ENCODE measurements at regions not wholly inside any gene's neighbourhood (a gene's known extent, or its start where the extent isn't known, plus 50 kb on each side); places are given as distances from the start of the nearest gene placed in this dataset.

GRCh38 chr6:81655696-81656095 lies 96.8 kb downstream of the TENT5A start:
- TF ChIP-seq, protein P1, sequence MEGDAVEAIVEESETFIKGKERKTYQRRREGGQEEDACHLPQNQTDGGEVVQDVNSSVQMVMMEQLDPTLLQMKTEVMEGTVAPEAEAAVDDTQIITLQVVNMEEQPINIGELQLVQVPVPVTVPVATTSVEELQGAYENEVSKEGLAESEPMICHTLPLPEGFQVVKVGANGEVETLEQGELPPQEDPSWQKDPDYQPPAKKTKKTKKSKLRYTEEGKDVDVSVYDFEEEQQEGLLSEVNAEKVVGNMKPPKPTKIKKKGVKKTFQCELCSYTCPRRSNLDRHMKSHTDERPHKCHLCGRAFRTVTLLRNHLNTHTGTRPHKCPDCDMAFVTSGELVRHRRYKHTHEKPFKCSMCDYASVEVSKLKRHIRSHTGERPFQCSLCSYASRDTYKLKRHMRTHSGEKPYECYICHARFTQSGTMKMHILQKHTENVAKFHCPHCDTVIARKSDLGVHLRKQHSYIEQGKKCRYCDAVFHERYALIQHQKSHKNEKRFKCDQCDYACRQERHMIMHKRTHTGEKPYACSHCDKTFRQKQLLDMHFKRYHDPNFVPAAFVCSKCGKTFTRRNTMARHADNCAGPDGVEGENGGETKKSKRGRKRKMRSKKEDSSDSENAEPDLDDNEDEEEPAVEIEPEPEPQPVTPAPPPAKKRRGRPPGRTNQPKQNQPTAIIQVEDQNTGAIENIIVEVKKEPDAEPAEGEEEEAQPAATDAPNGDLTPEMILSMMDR (IDR thresholded peaks at IDR 0.05), result no peak
- Mint-ChIP-seq H3K4me3 (no peak overlapping the region), H3K27ac (no peak overlapping the region), H3K27me3 (ENCODE audit: low read depth in 3 of 3) (peaks cover 0 to 1% (median 0%) of the 10 kb centered on the region in 3 donors), H3K36me3 (peaks cover 4 to 5% of the 10 kb centered on the region in 2 donors), H3K9me3 (peaks cover 0 to 3% (median 0%) of the 10 kb centered on the region in 7 donors), H3K4me1 (no peaks in the 10 kb centered on the region)
- Histone ChIP-seq H3K4me3 (replicated peaks in 1 of 3; ENCODE audit: low read depth in 2 of 3, low read length in 3 of 3) (no peak overlapping the region), H3K27ac (ENCODE audit: low read depth in 1 of 2, low read length in 2 of 2) (no peak overlapping the region), H2AFZ (ENCODE audit: insufficient read depth, low read depth, low read length, poor library complexity, severe bottlenecking) (no peak overlapping the region), H3K4me1 (ENCODE audit: control insufficient read depth in 1 of 2, insufficient read depth in 2 of 2, low read length in 2 of 2) (no peaks in the 10 kb centered on the region), H3K27me3 (ENCODE audit: control insufficient read depth in 2 of 2, insufficient read depth in 2 of 2, low read length in 2 of 2) (no peaks in the 10 kb centered on the region), H3K9ac (ENCODE audit: insufficient read depth, low read length, poor library complexity, severe bottlenecking) (no peak overlapping the region), H3K9me3 (replicated peaks in 1 of 2; ENCODE audit: control insufficient read depth in 1 of 2, insufficient read depth in 1 of 2, low read length in 2 of 2) (no peaks in the 10 kb centered on the region), H3K4me2 (replicated peaks; ENCODE audit: extremely low read depth, low read length, poor library complexity, severe bottlenecking) (no peak overlapping the region), H4K20me1 (ENCODE audit: insufficient read depth, low read length) (no peaks in the 10 kb centered on the region), H3K79me2 (ENCODE audit: insufficient read depth, low read length) (no peaks in the 10 kb centered on the region), H3K36me3 (replicated peaks in 1 of 2; ENCODE audit: control insufficient read depth in 1 of 2, insufficient read depth in 2 of 2, low read length in 2 of 2) (no peaks in the 10 kb centered on the region)
- WGBS (ENCODE audit: insufficient coverage), result 80% methylated on average over 1 of the region's 2 CpGs
- intact Hi-C loops (cut with micrococcal nuclease), result no loop called here
- no peak for DNase-seq

DNA sequence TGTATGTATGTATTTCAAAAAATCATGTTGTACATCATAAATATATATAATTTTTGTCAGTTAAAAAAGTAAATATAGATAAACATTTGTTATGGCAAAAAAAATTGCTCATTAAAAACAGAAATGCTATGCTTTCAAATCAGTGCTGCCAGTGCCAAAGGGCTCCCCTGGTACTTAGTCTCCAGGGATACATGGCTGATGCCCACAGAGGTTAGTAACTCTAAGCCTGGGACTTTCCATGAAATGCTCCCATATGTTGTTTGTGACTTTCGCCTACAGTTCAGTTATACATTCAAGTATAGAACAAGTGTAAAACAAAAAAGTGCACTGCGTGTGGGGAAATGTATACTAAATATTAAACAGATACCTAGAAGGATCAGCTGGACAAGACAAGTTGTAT lies 104.0 kb downstream of the TENT5A start:
- no peak for DNase-seq
- Histone ChIP-seq H3K36me3 (replicated peaks in 1 of 2; ENCODE audit: control insufficient read depth in 1 of 2, insufficient read depth in 2 of 2, low read length in 2 of 2) (no peaks in the 10 kb centered on the region), H3K27me3 (ENCODE audit: control insufficient read depth in 2 of 2, insufficient read depth in 2 of 2, low read length in 2 of 2) (no peaks in the 10 kb centered on the region), H3K27ac (ENCODE audit: low read depth in 1 of 2, low read length in 2 of 2) (no peak overlapping the region), H3K9ac (ENCODE audit: insufficient read depth, low read length, poor library complexity, severe bottlenecking) (no peak overlapping the region), H4K20me1 (ENCODE audit: insufficient read depth, low read length) (no peaks in the 10 kb centered on the region), H3K79me2 (ENCODE audit: insufficient read depth, low read length) (no peaks in the 10 kb centered on the region), H3K9me3 (replicated peaks in 1 of 2; ENCODE audit: control insufficient read depth in 1 of 2, insufficient read depth in 1 of 2, low read length in 2 of 2) (peaks cover 0 to 5% of the 10 kb centered on the region in 2 donors), H3K4me2 (replicated peaks; ENCODE audit: extremely low read depth, low read length, poor library complexity, severe bottlenecking) (no peak overlapping the region), H3K4me3 (replicated peaks in 1 of 3; ENCODE audit: low read depth in 2 of 3, low read length in 3 of 3) (no peak overlapping the region), H2AFZ (ENCODE audit: insufficient read depth, low read depth, low read length, poor library complexity, severe bottlenecking) (no peak overlapping the region), H3K4me1 (ENCODE audit: control insufficient read depth in 1 of 2, insufficient read depth in 2 of 2, low read length in 2 of 2) (no peaks in the 10 kb centered on the region)
- TF ChIP-seq, protein P1 (IDR thresholded peaks at IDR 0.05), result no peak
- Mint-ChIP-seq H3K36me3 (peaks cover 4 to 5% of the 10 kb centered on the region in 2 donors), H3K27ac (no peak overlapping the region), H3K4me3 (no peak overlapping the region), H3K4me1 (no peaks in the 10 kb centered on the region), H3K27me3 (ENCODE audit: low read depth in 3 of 3) (peaks cover 0 to 1% (median 1%) of the 10 kb centered on the region in 3 donors), H3K9me3 (peaks cover 0 to 8% (median 0%) of the 10 kb centered on the region in 7 donors)
- no CpG with 5 or more reads among the region's 2 CpGs for WGBS (ENCODE audit: insufficient coverage)
- intact Hi-C loops (cut with micrococcal nuclease), result no loop called here

All from CD14-positive monocyte (primary cell).